Common myeloid progenitor, CD34-positive (primary cell): ENCODE measurements at regions not wholly inside any gene's neighbourhood (a gene's known extent, or its start where the extent isn't known, plus 50 kb on each side); places are given as distances from the start of the nearest gene placed in this dataset.

Experiments used
- CTCF ChIA-PET: fragments of 350-600 bp; sonication (Branson Sonifier 250); formaldehyde crosslinking; loops from one replicate; lab custom pipeline; 2021; ENCODE audit warnings: antibody characterized with exemption; lab: Charles Lee
- POLR2A ChIA-PET: fragments of 350-600 bp; sonication (Branson Sonifier 250); formaldehyde crosslinking; loops from one replicate; lab custom pipeline; 2021; ENCODE audit warnings: antibody characterized with exemption; lab: Charles Lee
- DNase-seq, 3 donors: peaks; one replicate each; pipeline versions ENCODE4 v3.0.0 to v3.0.0-alpha.2; 2013
- H3K27ac ChIP-seq, 2 experiments: 1 replicate in 1 of 2; 2 replicates in 1 of 2; pipeline ENCODE4 v1.7.0; 2013; ENCODE audit warnings: inconsistent platforms in 2 of 2, low read length in 2 of 2, mild to moderate bottlenecking in 2 of 2, low read depth in 1 of 2, moderate library complexity in 1 of 2; ENCODE audit not compliant: severe bottlenecking in 2 of 2, insufficient read depth in 1 of 2, poor library complexity in 1 of 2
- H3K27me3 ChIP-seq, 5 experiments: replicated peaks in 2 of 5; 1 replicate in 3 of 5; 2 replicates in 2 of 5; pipeline versions ENCODE4 v1.6.1 to v1.7.0; 2013; ENCODE audit warnings: low read length in 4 of 5, mild to moderate bottlenecking in 2 of 5, moderate library complexity in 2 of 5, inconsistent platforms in 1 of 5; ENCODE audit not compliant: insufficient read depth in 5 of 5, control insufficient read depth in 4 of 5
- H3K36me3 ChIP-seq, 4 experiments: 1 replicate in 2 of 4; 2 replicates in 2 of 4; pipeline versions ENCODE4 v1.6.1 to v1.7.0; 2013; ENCODE audit warnings: low read length in 3 of 4, control low read depth in 1 of 4, mild to moderate bottlenecking in 1 of 4; ENCODE audit not compliant: control insufficient read depth in 4 of 4, insufficient read depth in 4 of 4
- H3K4me1 ChIP-seq, 4 experiments: 1 replicate in 3 of 4; 2 replicates in 1 of 4; pipeline versions ENCODE4 v1.6.1 to v1.7.1; 2013; ENCODE audit warnings: low read length in 3 of 4, mild to moderate bottlenecking in 3 of 4, control low read depth in 1 of 4, inconsistent platforms in 1 of 4, moderate library complexity in 1 of 4; ENCODE audit not compliant: control insufficient read depth in 4 of 4, insufficient read depth in 4 of 4; ENCODE audit errors: control extremely low read depth in 1 of 4
- H3K4me3 ChIP-seq, 7 experiments: 1 replicate in 4 of 7; 2 replicates in 3 of 7; pipeline versions ENCODE4 v1.5.1 to v1.7.0; 2013; ENCODE audit warnings: mild to moderate bottlenecking in 7 of 7, low read length in 6 of 7, moderate library complexity in 6 of 7, inconsistent platforms in 2 of 7, low read depth in 2 of 7, control low read depth in 1 of 7; ENCODE audit not compliant: insufficient read depth in 4 of 7, control insufficient read depth in 1 of 7; ENCODE audit errors: extremely low read depth in 1 of 7
- H3K9me3 ChIP-seq, 5 experiments: 1 replicate in 4 of 5; 2 replicates in 1 of 5; pipeline versions ENCODE4 v1.6.1 to v1.7.1; 2013; ENCODE audit warnings: low read length in 4 of 5, mild to moderate bottlenecking in 2 of 5, inconsistent platforms in 1 of 5, low read depth in 1 of 5, moderate library complexity in 1 of 5; ENCODE audit not compliant: control insufficient read depth in 4 of 5, insufficient read depth in 2 of 5; ENCODE audit errors: control extremely low read depth in 1 of 5
- WGBS: methylation state at CpG from one replicate; pipeline ENCODE4 v1.1.5; 2013; ENCODE audit not compliant: insufficient coverage; 5-methylcytosine and 5-hydroxymethylcytosine counted together

- H3K27ac ChIP-seq, result no peak overlapping the region
- ChIA-PET CTCF (no interaction called here), POLR2A (no interaction called here)
- no peak for DNase-seq
- no peaks in the 10 kb centered on the region for H3K27me3 ChIP-seq
- H3K36me3 ChIP-seq, result no peaks in the 10 kb centered on the region
- H3K4me1 ChIP-seq, result no peaks in the 10 kb centered on the region
- no peak overlapping the region for H3K4me3 ChIP-seq
- H3K9me3 ChIP-seq, result peaks cover 0 to 5% (median 0%) of the 10 kb centered on the region in 5 experiments
Measured at GRCh38 chr5:155441849-155442248, 428.3 kb downstream of the KIF4B start.

DNA sequence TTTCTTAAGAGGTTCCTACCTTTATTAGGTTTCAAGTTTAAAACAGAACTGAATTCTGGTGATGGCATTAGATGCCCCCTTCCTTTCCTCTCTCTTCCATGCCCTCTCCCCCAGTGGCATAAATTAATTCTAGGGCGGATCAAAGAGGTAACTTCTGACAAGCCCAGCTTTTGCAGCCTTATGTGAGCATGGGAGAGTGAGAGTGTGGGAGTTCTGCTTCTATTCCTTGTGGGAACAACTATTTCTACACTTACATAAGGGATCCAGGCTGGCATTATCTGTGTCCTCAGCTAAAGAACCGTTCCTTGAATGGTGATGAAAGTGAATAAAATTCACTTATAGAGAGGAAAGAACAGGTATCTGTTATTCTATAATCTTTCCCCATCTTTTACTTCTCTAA is 437.6 kb downstream of the KIF4B start:
- H3K9me3 ChIP-seq, result no peaks in the 10 kb centered on the region
- H3K4me3 ChIP-seq, result no peak overlapping the region
- no peak overlapping the region for H3K27ac ChIP-seq
- POLR2A ChIA-PET, result no interaction called here
- H3K27me3 ChIP-seq, result no peaks in the 10 kb centered on the region
- no peaks in the 10 kb centered on the region for H3K36me3 ChIP-seq
- no peak for DNase-seq
- H3K4me1 ChIP-seq, result no peaks in the 10 kb centered on the region
- WGBS, result no CpG with 5 or more reads among the region's 2 CpGs
- CTCF ChIA-PET, result no interaction called here

- 85% methylated on average over 2 of the region's 4 CpGs for WGBS
- ChIA-PET POLR2A (no interaction called here), CTCF (no interaction called here)
- DNase-seq, result no peak
- no peaks in the 10 kb centered on the region for H3K27me3 ChIP-seq
- no peaks in the 10 kb centered on the region for H3K4me1 ChIP-seq
- H3K36me3 ChIP-seq, result no peaks in the 10 kb centered on the region
- H3K27ac ChIP-seq, result no peak overlapping the region
- no peak overlapping the region for H3K4me3 ChIP-seq
- H3K9me3 ChIP-seq, result no peaks in the 10 kb centered on the region
Measured at GRCh38 chr5:155455791-155456514, 442.4 kb downstream of the KIF4B start.

- POLR2A ChIA-PET, result no interaction called here
- no CpG with 5 or more reads among the region's 1 CpG for WGBS
- H3K4me1 ChIP-seq, result no peaks in the 10 kb centered on the region
Measured at GRCh38 chr5:155459889-155460500, 446.4 kb downstream of the KIF4B start.

GRCh38 chr5:155460501-155460931 is 447.0 kb downstream of the KIF4B start:
- DNase-seq, result no peak
- no peaks in the 10 kb centered on the region for H3K36me3 ChIP-seq
- no peaks in the 10 kb centered on the region for H3K4me1 ChIP-seq
- H3K27me3 ChIP-seq, result no peaks in the 10 kb centered on the region
- no peaks in the 10 kb centered on the region for H3K9me3 ChIP-seq
- 88% methylated on average over 1 of the region's 2 CpGs for WGBS
- H3K27ac ChIP-seq, result no peak overlapping the region
- POLR2A ChIA-PET, result no interaction called here
- CTCF ChIA-PET, result no interaction called here
- H3K4me3 ChIP-seq, result no peak overlapping the region

More at GRCh38 chr5:155459889-155460500, 446.4 kb downstream of the KIF4B start:
- H3K27me3 ChIP-seq, result no peaks in the 10 kb centered on the region
- CTCF ChIA-PET, result interaction anchor here (0.7 kb wide), 1 partner anchor 138 kb away, joined by 3 read pairs; no protein-coding TSS in a partner anchor
- no peaks in the 10 kb centered on the region for H3K9me3 ChIP-seq
- H3K4me3 ChIP-seq, result no peak overlapping the region
- H3K36me3 ChIP-seq, result no peaks in the 10 kb centered on the region
- H3K27ac ChIP-seq, result no peak overlapping the region
- DNase-seq, result no peak

- CTCF ChIA-PET, result no interaction called here
- DNase-seq, result no peak
- H3K27ac ChIP-seq, result no peak overlapping the region
- 0% methylated on average over 1 of the region's 4 CpGs for WGBS
- no peaks in the 10 kb centered on the region for H3K9me3 ChIP-seq
- POLR2A ChIA-PET, result no interaction called here
- H3K4me3 ChIP-seq, result no peak overlapping the region
- no peaks in the 10 kb centered on the region for H3K4me1 ChIP-seq
- H3K27me3 ChIP-seq, result no peaks in the 10 kb centered on the region
- H3K36me3 ChIP-seq, result no peaks in the 10 kb centered on the region
Measured at GRCh38 chr5:155461304-155461703, 447.7 kb downstream of the KIF4B start.

GRCh38 chr5:155466851-155467250 is 453.3 kb downstream of the KIF4B start:
- no peaks in the 10 kb centered on the region for H3K27me3 ChIP-seq
- no peaks in the 10 kb centered on the region for H3K36me3 ChIP-seq
- H3K9me3 ChIP-seq, result no peaks in the 10 kb centered on the region
- no peaks in the 10 kb centered on the region for H3K4me1 ChIP-seq
- H3K27ac ChIP-seq, result no peak overlapping the region
- WGBS, result 29% methylated on average over 3 of the region's 5 CpGs
- no peak overlapping the region for H3K4me3 ChIP-seq
- ChIA-PET CTCF (no interaction called here), POLR2A (no interaction called here)
- no peak for DNase-seq
